ENCODE measurements at regions not wholly inside any gene's neighbourhood (a gene's known extent, or its start where the extent isn't known, plus 50 kb on each side); places are given as distances from the start of the nearest gene placed in this dataset.

GRCh38 chr1:232259333-232259732 is 370.6 kb downstream of the SIPA1L2 start:
- DNase-seq (ENCODE audit: low spot score): no peak

GRCh38 chr1:232252546-232253118 is 377.3 kb downstream of the SIPA1L2 start:
- no peak for DNase-seq (ENCODE audit: low spot score)

DNA sequence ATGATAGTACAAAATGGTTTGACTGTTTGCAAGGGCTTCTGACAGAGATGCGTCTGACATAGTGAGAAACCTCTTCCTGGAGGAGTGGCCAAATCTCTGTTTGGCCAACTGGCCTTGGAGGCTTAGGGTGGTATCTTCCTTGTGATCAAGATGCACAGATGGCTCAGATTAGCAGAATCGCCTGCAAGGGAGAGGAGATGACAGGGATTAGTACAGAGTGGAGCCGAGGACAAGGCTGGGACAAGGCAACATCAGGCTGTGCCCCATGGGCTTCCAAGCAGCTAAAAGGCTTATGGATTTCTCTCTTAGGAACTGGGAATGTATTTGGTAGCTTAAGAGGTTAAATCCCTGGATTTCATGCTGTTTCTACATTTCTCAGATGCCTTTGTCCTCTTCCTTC is 379.1 kb downstream of the SIPA1L2 start:
- DNase-seq (ENCODE audit: low spot score): peak; percentile 53

GRCh38 chr1:232249861-232250777 is 379.8 kb downstream of the SIPA1L2 start:
- no peak for DNase-seq (ENCODE audit: low spot score)

DNA sequence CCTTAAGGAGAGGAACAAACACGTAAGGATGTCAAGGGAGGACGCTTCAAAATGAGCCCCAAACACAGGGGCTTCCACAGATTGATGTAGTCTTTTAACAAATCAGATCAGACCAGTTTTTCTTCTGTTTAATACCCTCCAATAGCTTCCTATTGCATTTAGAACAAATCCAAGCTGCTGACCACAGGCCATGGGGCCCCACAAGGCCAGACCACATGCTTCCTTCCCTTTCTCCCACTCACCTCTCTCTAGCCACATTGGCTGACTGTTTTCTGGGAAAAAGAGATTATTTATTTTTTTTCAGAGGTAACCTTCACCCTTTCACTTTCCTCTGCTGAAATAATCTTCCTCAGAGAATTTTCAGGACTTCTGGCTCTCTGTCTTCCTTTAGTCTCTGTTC is 380.6 kb downstream of the SIPA1L2 start:
- no peak for DNase-seq (ENCODE audit: low spot score)

- DNase-seq (ENCODE audit: low spot score): no peak
Observed at GRCh38 chr1:232248276-232248820, 381.6 kb downstream of the SIPA1L2 start.

GRCh38 chr1:232247669-232248068 is 382.3 kb downstream of the SIPA1L2 start:
- DNase-seq (ENCODE audit: low spot score): no peak

- DNase-seq (ENCODE audit: low spot score): no peak
Observed at GRCh38 chr1:232244426-232244825, 385.5 kb downstream of the SIPA1L2 start.

- no peak for DNase-seq (ENCODE audit: low spot score)
Observed at GRCh38 chr1:232239998-232240397, 389.9 kb downstream of the SIPA1L2 start.

DNA sequence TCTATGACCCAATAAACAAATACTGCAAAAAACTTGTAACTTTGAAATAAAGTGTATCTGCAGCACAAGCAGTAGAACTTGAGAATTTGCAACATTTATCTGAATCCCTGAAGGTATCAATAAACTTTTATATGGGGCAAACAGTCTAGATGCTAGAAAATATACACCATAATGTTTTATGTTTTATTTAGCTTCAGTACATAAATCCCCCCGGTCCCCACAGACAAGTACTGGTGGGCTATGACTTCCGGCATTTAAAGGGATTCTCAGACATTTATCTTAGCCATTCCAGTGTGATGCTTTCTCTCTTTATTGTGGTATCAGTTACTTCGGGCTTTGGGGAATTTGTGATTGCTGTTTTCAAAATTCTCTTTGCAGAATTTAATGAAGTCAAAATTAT is 390.4 kb downstream of the SIPA1L2 start:
- no peak for DNase-seq (ENCODE audit: low spot score)

- no peak for DNase-seq (ENCODE audit: low spot score)
Observed at GRCh38 chr1:232238009-232238408, 391.9 kb downstream of the SIPA1L2 start.

GRCh38 chr1:232227306-232227705 is 402.6 kb downstream of the SIPA1L2 start:
- DNase-seq (ENCODE audit: low spot score): no peak

DNA sequence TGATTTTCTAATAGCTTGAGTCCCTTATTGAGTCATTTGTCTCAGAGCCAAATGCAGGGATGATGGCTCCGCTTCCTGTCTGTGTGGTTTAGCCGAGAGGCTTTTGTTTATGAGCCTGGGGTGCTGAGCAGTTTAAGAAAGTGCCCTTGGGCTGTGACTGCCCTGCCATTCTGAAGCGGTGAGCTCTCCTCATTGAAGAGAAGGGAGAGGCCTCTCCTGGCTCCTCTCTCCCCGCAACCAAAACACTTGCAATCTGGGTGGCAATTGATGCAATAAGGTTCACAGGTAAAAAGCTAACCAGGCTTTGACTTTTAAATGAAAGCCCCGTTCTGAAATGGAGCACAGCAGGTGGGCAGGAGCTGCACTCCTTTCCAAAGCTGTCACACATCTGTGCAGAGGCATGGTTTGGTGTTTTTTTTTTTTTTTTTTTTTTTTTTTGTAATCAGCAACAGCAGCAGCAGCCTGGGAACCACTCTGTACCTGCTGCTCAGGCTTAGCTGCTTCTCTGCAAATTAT is 403.7 kb downstream of the SIPA1L2 start:
- peak; percentile 32 for DNase-seq (ENCODE audit: low spot score)

- no peak for DNase-seq (ENCODE audit: low spot score)
Observed at GRCh38 chr1:232225336-232226131, 404.4 kb downstream of the SIPA1L2 start.

GRCh38 chr1:232223887-232224286 is 406.0 kb downstream of the SIPA1L2 start:
- no peak for DNase-seq (ENCODE audit: low spot score)

GRCh38 chr1:232223183-232223708 is 406.7 kb downstream of the SIPA1L2 start:
- DNase-seq (ENCODE audit: low spot score): no peak

GRCh38 chr1:232222614-232223013 is 407.3 kb downstream of the SIPA1L2 start:
- DNase-seq (ENCODE audit: low spot score): no peak

DNA sequence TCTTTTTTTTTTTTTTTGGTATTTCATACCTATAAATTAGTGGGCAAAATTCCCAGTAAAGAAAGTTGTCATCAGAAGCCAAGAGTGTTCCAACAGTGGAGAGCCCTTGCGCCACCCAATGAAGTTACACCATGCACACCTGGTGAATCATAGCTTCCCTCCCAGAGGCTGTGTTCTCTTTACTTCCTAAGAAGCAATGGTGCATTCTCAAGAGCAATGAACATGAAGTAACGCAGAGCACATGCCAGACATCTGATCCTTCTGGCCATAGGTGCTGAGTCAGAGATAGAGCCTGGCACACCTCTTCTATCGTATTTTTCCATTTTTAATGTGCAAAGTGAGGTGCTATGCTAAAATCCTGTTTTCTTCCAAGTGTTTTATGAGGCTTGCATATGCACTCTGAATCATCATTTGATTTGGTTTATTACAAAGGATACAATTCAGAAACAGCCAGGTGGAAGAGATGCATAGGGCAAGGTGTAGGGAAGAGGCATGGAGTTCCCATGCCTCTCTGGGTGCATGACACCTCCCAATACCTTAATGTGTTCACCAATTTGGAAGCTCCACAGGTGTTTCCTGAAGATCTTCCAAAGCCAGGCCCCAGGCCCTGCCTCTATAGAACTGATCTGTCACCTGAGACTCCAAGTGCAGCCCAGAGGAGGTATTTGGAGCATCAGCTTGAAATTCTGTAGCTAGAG is 408.0 kb downstream of the SIPA1L2 start:
- no peak for DNase-seq (ENCODE audit: low spot score)

GRCh38 chr1:232218955-232219865 is 410.7 kb downstream of the SIPA1L2 start:
- no peak for DNase-seq (ENCODE audit: low spot score)

GRCh38 chr1:232213928-232214327 is 416.0 kb downstream of the SIPA1L2 start:
- no peak for DNase-seq (ENCODE audit: low spot score)
